ENCODE measurements at regions not wholly inside any gene's neighbourhood (a gene's known extent, or its start where the extent isn't known, plus 50 kb on each side); places are given as distances from the start of the nearest gene placed in this dataset.
"Not testable (repeated sequence)": the region's sequence is repeated elsewhere in the genome, so short reads cannot be mapped to it uniquely, and the experiment has no call there.

DNA sequence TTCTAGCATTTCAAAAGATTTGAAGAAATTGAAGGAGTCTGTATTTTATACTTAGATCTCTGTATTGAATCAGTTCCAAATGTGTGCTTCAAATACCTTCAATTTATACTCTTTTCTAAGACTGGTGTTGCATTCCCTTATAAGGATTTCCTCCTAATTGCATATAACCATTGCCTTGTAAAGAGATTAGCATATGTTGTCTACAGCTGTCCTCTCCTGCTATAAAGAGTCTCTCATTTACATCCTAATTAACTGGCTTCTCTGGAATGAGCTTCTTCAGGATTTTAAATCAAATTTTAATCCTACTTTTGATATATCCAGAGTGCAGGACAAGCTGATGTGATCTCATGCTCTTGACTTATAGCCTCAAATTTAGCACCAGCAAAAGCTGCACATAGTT lies 957.3 kb downstream of the XPNPEP1 start:
- no peak for DNase-seq

DNA sequence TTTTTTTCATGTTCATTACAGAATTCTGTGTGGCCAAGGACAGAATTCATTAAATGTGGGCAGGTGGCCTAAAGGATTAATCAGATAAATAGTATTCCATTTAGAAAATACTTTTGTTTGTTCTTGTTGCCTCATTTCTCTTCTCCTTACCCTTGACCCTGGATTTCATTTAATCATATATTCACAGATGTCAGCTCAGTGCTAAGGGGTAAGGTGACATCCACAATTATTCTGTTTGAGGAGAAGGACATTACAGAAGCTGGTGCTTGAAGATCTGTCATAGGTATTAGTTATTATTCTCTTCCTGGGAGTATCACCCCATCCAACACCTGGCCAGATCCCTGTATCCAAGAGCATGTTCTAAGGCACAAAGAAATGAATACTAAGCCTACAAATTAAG lies 961.1 kb downstream of the XPNPEP1 start:
- DNase-seq: no peak

DNA sequence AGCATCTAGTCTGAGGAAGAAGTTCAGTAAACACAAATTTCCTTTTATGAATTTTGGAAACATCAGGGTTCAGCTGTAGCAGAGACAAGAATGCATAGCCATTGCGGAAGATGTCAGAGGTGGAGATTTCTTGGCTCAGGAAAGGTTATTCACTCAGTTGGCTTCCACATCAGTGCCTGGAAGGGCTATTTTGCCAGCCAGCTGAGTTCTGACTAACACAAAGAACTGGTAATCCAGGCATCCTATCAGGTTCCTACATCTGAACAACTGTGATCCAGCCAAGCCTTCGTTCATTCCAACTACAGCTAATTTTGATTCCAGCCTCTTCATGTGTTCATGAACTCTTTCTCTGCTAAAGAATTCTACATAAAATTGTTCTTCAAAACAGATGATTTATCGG lies 965.6 kb downstream of the XPNPEP1 start:
- no peak for DNase-seq

DNA sequence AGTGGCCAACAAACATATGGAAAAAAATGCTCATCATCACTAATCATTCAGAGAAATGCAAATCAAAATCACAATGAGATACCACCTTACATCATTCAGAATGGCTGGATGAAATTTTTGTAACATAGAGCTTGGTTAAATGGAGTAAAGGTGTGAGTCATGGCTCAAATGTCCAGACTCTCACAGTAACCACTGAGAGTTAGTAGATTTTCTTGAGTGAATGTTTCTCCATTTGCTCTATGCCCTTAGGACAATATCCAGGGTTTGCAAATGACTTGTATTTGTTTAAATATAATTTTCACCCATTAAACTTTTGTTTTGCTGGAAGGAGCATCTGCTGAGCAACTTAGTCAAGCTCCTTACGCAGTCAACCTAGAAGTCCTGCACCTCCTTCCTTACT lies 967.2 kb downstream of the XPNPEP1 start:
- no peak for DNase-seq

- DNase-seq: not testable (repeated sequence)
Observed at GRCh38 chr10:108920029-108920428, 1003.3 kb downstream of the XPNPEP1 start.

GRCh38 chr10:108913300-108913699 lies 1010.0 kb downstream of the XPNPEP1 start:
- DNase-seq: no peak

GRCh38 chr10:108911814-108912541 lies 1011.3 kb downstream of the XPNPEP1 start:
- DNase-seq: peak; percentile 34 to 53

DNA sequence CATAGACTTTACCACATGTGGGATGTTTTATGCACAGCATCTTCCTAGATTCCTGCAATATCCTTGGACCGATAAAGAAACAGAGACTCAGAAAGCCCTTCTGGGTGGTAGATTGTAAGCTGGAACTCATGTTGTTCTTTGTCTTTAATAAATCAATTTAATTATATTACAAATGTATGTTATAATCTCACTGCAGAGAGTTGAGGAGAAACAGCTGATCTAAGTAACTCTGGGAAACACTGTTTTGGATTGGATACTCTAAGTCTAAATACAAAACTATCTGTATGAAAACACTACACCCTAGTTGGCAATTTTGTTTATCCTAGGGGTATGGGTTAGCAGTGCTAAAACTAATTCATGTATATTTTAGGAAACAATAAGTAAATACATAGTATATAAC lies 1015.2 kb downstream of the XPNPEP1 start:
- no peak for DNase-seq

DNA sequence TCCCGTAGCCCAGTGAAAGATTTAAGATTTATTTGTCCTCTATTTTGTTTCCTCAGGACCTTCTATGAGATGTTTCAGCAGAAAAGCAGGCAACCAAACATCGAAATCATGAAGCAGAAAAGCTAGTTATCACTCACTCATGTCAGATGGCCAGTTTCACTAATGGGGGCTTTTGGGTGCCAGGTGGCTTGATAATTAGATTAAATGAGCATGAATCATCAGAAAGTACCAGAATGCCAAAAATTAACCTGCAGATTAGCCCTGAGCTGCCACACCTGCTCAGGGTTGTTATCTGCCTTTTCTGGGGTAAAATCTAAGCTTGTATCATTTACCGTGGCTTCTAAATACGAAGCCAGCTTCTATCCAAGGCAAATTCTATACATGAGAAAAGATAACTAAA lies 1017.5 kb downstream of the XPNPEP1 start:
- DNase-seq: no peak

DNA sequence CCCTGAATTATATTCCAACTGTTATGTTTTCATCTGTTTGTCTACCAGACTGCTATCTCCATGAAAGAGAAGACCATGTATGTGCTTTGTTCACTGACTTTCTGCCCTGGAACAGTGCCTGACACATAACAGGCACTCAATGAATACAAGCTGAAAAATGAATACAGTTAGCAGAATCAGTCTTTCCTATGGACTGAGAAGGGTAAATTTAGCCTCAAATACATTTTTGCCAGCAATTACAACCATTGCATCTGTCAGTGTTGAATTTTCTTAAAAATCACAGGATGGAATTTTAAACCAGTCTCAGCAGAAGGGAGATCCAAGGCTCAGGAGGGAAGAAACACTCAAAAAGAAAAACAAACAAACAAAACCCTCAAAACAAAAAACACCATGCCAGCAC lies 1018.1 kb downstream of the XPNPEP1 start:
- DNase-seq: no peak

DNA sequence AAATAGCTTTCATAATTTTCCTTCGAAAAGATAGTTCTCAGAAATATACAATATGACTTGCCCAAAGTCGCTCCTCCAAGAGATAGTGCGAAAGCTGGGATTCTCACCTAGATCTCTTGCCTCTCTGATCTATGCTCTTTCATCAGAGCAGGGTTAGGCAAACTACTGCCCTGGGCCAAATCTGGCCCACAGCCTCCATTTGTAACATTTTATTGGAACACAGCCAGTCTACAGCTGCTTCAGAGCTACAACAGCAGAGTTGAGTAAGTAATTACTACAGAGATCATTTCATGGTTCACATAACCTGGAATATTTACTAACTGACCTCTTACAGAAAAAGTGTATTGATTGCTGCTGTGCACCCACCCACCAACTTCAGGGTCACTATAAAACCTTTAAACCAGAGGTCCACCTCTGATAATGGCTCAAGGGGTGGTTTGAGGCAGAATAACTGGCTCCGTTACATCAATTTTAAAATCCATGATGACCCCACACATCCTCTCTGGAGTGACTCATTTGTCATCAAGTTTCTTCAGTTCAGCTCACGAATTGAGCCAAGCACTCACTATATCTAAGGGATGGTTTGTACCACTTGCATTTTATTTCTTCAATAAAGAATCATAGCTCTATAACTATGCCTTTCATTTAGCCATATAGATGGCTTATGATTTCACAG lies 1019.0 kb downstream of the XPNPEP1 start:
- DNase-seq: peak; percentile 29 to 42

GRCh38 chr10:108902619-108903285 lies 1020.6 kb downstream of the XPNPEP1 start:
- no peak for DNase-seq

DNA sequence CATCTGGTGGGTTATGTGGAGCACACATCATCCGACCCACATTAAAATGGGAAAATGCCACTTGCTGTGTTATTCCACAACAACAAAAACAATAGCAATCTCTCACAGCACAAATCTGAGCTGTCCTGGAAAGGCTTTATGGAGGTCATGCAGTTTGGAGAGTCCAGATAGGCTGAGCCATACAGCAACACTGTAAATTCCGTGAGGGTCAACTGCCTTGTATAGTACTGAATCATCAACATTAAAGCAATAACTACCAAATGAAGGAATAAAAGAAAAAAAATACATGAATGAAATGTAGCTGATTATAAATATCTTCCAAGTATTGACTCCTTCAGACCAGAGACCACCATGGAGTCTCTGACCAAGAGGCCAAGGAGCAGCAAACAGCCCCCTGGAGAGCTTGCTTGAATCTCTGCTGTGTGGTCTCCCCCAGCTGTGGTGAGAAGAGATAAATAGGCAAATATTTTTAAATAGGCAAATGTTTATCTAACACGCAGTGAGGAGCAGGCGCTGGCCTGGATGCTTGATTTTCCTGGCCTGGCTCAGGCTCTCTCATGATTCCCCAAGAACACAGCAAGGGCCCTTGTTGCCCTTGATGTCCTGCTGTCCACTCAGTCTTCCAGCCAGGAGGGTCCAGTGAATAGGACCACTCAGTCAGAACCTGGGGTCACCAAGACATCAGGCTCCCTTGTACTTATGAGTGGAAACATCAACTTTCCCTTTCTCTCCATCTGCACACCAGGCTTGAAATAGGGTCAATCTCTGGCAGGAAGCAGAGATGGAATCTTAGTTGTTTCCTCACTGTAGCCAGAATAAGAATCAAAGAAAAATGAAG lies 1021.3 kb downstream of the XPNPEP1 start:
- DNase-seq: no peak

DNA sequence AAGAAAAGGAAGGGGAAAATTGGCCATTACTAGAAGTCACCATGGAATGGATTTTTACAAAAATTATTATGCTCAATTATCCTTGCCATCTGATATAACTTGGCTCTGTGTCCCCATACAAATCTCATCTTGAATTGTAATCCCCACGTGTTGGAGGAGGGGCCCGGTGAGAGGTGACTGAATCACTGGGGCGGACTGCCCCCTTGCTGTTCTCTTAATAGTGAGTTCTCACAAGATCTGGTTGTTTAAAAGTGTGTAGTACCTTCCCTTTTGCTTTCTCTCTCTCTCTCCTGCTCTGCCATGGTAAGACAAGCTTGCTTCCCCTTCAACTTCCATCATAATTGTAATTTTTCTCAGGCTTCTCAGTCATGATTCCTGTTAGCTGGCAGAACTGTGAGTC lies 1023.6 kb downstream of the XPNPEP1 start:
- DNase-seq: no peak

DNA sequence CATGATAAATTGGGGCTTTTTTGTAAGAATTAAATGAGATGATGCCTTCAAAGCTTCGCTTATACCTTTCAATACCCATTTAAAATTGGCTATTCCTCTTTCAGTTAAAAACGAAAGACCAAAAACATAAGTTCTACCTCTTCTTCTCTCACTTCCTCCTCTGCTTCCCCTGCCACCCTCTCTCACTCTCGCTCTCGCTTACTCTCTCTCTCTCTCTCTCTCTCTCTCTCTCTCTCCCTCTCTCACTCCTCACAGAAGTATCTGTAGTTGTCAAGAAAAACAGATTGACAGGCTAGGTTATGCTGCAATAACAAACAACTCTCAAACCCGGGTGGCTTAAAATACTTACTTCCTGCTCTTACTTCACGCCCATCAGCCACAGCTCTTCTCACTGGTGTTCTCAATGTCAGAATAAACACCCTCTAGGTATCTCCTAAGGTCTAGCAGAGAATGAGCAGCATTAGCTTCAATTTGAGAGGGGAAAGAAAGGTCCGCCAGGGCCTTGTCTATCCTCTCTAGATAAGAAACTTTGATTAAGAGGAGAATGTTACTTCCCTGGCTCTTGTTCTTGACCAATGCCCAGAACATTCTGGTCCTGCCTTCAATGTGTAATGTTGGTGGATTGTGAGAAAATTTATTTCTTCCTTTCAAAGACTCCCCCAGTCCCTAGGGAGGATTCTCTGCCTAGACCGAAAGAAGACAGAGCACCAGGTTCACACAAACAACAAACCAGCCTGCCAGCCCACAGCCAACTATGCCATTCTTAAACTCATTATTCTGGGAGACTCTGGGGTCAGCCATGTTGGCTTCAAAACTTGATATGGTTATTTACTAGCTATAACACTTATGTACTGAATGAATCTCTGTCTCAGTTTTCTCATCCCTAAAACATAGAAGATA lies 1028.7 kb downstream of the XPNPEP1 start:
- no peak for DNase-seq

DNA sequence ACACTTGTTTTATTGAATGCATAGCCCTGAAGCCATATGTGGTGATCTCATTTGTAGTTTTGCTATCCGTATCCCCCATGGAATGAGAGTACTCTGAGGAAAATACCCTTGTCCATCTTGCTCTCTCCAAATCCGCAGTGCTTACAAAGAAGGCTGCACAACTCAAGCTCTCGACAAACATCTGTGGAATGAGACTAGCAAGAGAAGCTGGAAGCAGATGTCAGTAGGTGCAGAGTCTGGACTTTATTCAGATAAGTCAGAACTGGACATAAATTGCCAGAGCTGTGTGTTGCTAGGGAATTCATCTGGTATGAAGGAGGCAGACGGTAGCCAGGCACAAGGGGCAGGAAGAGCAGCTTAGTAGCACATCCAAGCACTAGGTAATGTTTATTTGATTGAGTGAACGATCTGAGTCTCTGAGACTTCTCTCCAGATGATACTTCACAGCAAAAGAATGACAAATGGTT lies 1046.2 kb downstream of the XPNPEP1 start:
- no peak for DNase-seq

GRCh38 chr10:108872854-108873253 lies 1050.5 kb downstream of the XPNPEP1 start:
- DNase-seq: no peak

- no peak for DNase-seq
Observed at GRCh38 chr10:108868881-108869280, 1054.4 kb downstream of the XPNPEP1 start.

DNA sequence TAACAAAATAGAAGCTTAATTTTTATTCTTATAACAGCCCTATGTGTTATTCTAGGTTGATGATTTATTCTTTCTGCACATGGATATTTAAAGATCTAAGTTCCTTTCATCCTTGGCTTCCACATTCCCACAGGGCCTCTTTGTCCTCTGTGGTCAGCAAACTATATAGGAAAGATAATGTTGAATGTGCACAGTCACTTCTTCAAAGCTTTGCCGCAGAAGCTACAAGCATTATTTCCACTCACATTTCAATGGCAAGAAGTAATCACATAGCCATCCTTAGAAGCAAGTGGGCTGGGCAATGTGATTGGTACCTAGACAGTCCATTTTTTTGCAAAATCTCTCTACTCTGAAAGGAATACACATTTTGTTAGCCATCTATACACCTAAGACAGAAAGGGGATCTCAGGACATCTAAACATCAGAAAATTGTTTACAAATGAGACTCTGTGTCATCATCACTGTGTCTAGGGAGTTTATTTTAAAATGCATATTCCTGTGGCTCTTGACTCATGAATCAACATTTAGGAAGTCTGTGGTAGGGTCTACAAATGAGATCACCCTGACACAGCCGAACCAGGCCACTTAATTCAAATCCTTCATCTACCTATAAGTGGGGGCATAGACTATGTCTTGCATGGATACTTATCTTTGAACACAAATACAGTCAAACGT lies 1060.5 kb downstream of the XPNPEP1 start:
- no peak for DNase-seq

- DNase-seq: no peak
Observed at GRCh38 chr10:108861181-108861754, 1062.0 kb downstream of the XPNPEP1 start.
